ENCODE measurements at regions not wholly inside any gene's neighbourhood (a gene's known extent, or its start where the extent isn't known, plus 50 kb on each side); places are given as distances from the start of the nearest gene placed in this dataset.

DNA sequence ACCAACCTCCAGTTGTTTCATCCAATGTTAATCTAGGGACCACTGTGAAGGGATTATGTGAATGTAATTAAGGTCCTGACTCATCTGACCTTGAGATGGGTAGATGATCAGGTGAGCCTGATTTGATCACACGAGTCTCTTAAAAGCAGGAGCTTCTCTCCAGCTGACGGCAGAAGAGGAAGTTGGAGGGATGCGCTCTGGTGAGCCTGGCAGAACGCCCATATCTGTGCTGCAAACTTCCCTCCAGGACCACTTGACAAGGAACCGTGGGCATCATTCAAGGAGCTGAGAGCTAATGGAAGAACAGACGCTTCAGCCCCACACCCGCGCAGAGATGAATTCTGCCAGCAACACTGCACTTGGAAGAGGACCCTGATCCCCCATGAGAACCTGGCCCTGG, 642.4 kb downstream of the TNS3 start:
- TF ChIP-seq CTCF (IDR thresholded peaks at IDR 0.05): no peak
- no peak for TF ChIP-seq POLR2A (IDR thresholded peaks at IDR 0.05)
